HG02798 (cell line): ENCODE measurements at regions not wholly inside any gene's neighbourhood (a gene's known extent, or its start where the extent isn't known, plus 50 kb on each side); places are given as distances from the start of the nearest gene placed in this dataset.
A peak's percentile ranks its signal among the peaks of the same experiment; 100 is the strongest.
"Not testable (repeated sequence)": the region's sequence is repeated elsewhere in the genome, so short reads cannot be mapped to it uniquely, and the experiment has no call there.

ENCODE experiments used
- ATAC-seq: cut with Tn5 transposase; IDR thresholded peaks from one replicate; pipeline ENCODE4 v1.9.1; 2021; ENCODE audit warnings: mild to moderate bottlenecking; ENCODE audit not compliant: unreplicated experiment, poor library complexity

DNA sequence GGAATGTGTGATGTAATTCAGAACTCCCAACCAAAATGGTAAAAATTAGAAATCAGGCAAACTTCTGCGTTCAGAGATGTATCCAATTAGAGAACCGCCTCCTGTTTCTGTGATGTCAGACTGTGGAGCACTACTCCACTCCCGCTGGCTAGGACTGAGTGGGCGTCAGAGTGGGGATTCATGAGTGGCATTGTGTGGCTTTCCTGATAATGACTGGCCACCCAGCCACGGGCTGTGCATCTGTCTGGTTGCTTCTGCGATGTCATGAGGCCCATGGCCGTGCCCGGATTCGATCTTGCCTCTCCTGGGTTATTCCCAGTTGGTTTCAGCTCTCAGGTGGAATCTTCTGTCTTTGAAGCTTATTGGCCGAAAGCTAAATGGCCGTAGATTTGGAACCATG is 87.1 kb upstream of the KCNA1 start:
- ATAC-seq, result no peak

GRCh38 chr12:4824380-4824779 is 85.3 kb upstream of the KCNA1 start:
- no peak for ATAC-seq

DNA sequence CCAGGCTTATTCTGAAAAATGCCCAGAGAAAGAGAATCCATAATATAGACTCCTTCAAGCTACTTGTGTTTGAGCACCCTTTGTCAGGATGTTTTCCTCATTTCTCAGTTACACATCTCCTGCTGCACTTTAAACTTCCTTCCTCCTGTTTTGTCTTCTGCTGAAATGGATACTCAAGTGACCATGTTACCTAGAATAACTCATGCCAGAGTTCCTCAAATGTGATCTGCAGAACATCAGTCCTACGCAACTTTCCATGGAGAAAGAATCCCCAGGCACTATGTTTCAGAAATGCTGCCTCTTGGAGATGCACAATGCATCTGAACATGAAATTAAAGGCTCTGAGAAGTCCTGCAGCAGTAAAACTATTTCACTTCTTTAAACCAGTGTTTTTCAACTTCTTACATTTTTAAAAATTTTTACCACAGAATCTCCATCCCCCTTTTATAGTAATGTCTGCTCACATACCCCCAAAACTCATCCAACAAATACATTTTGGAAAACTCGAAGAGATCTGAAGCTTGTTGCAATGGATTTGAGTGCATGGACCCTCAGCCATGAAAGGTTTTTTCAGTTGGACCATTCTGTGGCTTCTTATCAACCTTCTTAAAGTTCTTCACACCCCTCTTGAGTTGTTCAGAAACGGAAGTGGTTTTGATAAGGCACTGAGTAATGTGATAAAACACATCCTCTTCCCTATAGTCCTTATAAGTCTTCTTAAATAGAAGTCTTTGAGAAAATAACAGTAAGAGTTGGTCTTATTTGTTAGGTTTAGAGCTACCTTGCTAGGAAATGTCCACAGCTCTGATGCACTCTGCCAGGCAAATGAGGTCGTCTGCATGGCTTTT is 84.5 kb upstream of the KCNA1 start:
- ATAC-seq, result no peak

DNA sequence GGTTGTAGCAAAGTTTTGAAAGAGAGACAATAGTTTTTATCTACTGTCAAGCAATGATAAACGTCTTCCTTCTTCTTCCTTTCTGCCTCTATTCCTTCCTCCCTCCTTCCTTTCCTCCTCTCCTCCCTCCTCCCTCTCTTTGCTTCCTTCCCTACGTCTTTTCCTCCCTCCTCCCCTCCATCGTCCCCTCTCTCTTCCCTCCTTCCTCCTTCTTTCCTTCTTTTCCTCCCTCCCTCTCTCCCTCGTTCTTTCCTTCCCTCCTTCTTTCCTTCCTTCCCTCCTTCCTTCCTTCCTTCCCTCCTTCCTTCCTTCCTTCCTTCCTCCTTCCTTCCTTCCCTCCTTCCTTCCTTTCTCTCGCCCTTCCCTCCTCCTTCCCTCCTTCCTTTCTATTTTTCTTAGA is 82.8 kb upstream of the KCNA1 start:
- no peak for ATAC-seq

DNA sequence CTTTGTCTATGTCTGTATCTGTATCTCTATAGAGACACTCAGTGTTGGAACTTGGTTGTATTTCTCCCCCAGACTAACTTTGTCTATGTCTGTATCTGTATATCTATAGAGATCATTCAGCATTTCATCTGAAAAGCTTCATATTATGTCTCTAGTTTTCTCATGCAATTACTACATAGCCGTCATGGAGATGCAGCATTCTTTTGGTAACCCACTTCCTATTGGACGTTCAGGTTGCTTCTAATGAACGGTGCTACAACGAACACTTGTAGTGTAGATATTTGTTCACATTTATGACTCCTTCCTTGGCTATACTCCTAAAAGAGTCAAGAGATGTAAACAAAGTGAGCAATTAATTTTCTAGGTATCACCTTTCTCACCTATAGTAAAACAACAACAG is 81.5 kb upstream of the KCNA1 start:
- no peak for ATAC-seq

- peak; percentile 76 for ATAC-seq
These were observed 80.4 kb upstream of the KCNA1 start for GRCh38 chr12:4829161-4829792.

DNA sequence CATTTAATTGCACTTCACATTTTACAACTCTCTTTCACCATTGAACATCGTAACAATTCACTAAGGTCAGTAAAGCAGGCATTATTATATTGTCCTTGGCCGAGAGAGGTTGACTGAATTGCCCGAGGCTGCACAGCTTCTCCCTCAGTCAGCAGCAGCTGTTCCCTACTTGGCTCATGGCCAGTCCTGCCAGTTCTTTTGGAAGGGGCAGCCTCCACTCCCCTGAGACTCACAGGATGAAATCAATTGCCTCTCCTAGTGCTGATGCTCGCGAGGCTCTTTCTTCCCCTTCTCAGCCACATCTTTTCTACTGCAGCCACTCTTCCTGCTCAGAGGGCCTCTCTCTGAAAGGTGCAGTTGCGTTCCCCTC is 79.9 kb upstream of the KCNA1 start:
- ATAC-seq, result peak; percentile 16

- ATAC-seq, result no peak
These were observed 79.0 kb upstream of the KCNA1 start for GRCh38 chr12:4830556-4831210.

DNA sequence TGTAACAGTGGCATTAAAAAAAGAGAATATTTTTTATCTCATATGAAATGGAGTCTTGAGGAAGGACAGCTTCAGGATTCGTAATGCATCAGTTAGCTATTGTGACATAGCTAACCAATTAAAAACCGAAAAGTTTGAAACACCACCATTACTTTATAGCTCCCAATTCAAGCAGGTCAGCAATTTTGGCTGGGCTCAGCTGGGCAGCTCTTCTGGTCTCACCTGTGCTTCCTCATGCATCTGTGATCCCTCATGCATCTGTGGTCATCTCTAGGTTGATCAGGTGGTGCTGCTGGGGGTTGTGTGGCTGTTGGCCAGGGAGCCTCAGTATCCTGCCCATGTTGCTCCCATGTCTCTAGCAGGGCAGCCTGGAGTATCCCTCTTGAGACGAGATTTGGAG is 76.7 kb upstream of the KCNA1 start:
- no peak for ATAC-seq

DNA sequence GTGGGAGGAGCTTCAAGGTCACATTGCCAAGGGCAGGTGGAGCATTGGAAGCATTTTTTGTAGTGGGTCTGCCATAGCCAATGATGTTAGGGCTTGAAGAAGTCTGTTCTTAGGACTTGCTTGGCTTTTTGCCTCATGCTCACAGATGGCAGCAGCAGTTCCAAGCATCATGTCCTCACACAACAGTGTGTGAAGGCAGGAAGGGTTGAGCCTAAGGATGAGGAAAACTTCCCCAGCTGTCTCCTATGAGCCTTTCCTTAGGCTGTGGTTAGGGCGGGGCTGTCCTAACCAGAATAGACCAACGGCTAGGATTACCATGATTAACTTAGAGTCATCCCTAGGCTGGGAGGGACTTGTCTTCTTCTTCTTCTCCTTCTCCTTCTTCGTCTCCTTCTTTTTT is 76.2 kb upstream of the KCNA1 start:
- no peak for ATAC-seq

DNA sequence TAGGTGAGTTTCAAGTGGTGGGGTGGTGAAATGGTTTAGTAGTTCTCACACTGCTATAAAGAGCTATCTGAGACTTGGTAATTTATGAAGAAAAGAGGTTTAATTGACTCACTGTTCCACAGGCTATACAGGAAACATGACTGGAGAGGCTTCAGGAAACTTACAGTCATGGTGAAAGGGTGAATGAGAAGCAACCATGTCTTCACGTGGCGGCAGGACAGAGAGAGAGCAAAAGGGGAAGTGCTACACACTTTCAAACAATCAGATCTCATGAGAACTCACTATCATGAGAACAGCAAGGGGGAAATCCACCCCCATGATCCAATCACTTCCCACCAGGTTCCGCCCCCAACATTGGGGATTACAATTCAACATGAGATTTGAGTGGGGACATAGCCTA is 67.3 kb upstream of the KCNA1 start:
- ATAC-seq, result not testable (repeated sequence)

DNA sequence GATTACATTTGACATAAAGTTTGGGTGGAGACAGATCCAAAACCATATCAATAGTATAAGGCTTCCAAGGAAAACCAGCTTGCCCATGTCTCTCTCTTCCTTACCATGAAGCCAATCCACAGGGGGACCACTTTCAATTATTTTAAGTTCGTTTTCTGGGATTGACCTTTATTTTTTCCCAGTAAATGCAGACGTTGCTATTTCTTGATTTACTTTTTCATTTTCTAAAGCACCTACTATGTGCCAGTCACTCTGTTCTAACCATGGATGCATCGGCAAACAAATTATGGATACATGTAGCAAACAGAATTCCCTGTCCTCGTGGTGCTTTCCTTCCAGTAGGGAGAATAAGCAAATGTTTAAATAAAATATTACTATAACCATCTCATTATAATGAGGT is 65.8 kb upstream of the KCNA1 start:
- no peak for ATAC-seq

DNA sequence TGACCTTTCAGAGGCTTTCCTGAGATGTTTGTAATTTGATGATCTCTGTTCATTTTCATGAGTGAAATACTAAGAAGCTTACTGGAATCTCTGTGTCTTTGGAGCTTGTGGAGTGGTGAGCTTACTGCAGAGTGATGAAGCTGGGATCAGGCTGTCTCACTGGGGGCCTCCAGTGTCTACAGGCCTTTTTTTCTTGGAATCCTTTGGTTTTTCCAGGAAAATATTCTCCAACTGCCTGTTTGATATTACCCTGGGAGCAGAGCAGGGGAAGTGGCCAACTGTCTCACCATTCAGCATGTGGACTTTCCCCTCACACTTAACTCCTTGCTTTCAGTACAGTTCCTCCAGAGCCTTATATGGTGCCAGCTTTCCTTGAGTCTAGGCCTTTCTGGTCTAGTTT is 62.0 kb upstream of the KCNA1 start:
- ATAC-seq, result no peak

- no peak for ATAC-seq
These were observed 60.6 kb upstream of the KCNA1 start for GRCh38 chr12:4849115-4849541.

DNA sequence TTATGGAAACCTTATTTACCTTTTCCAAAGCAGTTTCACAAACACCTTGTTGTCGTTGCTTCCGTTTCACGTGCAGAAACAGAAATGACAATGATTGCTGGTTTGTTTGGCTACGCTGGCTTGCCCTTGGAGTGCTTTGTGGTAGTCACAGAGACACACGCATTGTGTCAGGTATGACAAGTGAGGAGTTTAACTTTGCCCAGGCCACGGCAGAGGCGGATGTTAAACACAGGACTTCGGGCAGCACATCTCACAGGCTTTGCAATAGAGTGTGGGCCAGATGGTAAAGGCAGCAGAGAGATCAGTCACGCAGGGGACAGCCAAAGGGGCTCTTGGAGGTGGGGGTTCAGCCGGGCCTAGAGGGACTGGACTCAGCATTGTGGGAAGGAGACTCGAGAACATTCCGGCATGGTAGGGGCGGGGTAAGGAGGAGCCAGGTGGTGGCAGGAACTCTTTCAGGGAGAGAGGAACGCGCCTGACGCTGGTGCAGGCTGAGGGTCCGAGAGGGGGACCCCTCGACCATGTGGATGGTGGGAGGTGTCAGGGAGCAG is 59.8 kb upstream of the KCNA1 start:
- ATAC-seq, result no peak

DNA sequence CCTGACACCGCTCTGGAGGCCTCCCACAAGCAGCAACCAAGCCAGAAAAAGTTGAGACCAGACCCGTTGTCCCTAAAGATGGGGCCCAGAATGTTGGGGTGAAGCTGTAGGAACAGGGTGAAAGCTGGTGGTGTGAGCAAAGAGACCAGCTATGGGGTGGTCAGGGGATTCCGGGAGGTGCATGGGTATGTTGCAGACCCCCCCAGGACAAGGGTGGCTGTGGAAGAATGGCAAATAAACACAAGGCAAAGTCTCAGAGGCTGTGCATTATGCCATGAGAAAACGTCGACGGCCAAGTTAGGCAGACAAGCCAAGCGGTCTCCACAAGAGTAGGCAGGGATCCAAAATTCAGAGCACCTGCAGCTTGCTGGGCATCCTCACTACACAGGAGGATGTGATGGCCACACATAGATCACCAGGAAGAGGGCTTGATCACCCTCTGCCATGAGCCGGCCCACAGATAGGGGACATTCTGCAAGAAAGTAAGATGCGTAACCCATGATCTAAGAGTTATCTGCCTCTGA is 58.8 kb upstream of the KCNA1 start:
- ATAC-seq, result no peak

DNA sequence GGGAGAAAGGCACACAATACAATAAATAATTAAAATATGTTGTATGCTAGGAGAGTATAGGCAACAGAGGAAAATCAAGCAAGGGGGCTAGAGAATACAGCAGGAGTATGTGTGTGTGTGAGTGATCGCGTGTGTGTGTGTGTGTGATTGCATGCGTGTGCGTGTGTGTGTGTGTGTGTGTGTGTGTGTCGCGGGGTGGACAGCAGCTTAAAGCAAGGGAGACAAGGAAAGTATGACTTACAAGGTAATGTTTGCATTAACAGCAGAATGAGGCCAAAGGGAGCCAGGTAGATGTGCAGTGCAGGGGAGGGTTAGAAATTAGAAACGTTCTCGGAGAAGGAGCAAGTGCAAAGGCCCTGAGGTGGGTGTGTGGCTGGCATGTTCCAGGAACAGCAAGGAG is 57.4 kb upstream of the KCNA1 start:
- ATAC-seq, result no peak

DNA sequence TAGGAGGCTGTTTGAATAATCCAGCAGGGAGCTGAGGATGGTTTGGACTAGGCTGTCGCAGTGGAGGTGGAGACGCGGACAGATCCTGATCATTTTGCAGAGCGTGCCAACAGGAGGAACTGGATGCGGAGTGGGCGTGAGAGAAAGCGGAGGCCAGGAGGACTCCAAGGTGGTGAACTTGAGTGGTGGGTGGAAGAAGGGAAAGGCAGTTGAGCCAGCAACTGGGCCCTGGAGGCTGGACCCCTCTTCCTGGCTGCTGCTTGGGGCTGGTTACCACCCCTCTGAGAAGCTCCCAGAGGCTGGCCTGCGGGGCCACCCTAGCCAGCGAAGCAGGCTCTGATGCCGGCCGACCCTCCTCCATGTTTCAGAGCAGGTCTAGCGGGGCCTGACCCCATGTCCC is 56.8 kb upstream of the KCNA1 start:
- no peak for ATAC-seq

- peak; percentile 53 for ATAC-seq
These were observed 54.4 kb upstream of the KCNA1 start for GRCh38 chr12:4855121-4855924.

- ATAC-seq, result no peak
These were observed 53.1 kb upstream of the KCNA1 start for GRCh38 chr12:4856596-4856995.
